GM21576 (cell line): ENCODE measurements at regions not wholly inside any gene's neighbourhood (a gene's known extent, or its start where the extent isn't known, plus 50 kb on each side); places are given as distances from the start of the nearest gene placed in this dataset.
"Not testable (repeated sequence)": the region's sequence is repeated elsewhere in the genome, so short reads cannot be mapped to it uniquely, and the experiment has no call there.

Source experiments
- ATAC-seq: cut with Tn5 transposase; IDR thresholded peaks from one replicate; pipeline ENCODE4 v1.9.1; 2021; ENCODE audit warnings: mild to moderate bottlenecking, moderate library complexity; ENCODE audit not compliant: unreplicated experiment

DNA sequence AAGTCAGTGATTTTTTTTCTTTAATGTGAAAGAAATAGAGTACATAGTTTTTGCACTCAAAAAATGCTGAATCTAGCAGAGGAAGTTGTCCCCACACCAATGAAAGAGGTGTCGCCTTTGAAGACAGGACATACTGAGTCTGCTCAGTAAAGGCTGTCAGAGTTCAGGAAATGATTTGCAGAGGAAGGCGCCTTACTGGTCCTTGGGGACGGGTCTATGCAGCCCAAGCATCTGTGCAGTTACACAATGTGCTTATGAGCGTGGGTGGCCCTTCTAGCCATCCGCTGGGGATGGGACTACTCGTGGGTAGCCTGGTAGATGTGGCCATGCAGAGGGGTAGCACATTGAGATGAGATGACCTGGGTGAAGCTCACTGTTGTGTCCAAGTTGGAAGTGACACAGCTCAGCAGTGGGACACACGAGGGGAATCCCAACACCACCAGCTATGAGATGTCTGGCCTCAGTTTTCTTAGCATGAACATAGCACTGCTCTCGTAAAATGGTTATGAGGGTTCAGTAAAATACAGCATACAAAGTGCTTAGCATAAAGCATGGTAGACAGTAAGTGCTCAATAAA, 116.5 kb upstream of the RBPJ start:
- no peak for ATAC-seq

DNA sequence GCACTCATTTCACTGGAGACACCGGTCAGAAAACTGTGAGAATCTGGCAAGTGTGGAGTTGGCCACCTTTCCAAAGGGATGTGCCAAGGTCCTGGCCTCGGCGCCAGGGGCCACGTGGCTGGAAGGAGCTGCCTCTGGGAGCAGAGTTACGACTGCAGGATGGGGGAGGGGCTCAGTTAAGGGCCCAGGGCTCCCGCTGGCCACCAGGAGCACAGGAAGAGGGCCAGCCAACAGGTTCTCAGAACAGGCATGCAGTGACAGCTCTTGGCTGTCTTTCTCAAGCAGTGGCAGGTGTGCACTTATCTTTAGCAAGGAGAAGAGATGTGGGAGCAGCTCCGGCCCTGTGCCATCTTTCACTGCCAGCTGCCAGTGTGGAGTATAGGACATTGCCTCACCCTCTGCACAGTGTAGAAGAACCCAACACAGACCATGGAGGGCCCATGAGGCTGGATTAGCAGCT, 115.9 kb upstream of the RBPJ start:
- no peak for ATAC-seq

DNA sequence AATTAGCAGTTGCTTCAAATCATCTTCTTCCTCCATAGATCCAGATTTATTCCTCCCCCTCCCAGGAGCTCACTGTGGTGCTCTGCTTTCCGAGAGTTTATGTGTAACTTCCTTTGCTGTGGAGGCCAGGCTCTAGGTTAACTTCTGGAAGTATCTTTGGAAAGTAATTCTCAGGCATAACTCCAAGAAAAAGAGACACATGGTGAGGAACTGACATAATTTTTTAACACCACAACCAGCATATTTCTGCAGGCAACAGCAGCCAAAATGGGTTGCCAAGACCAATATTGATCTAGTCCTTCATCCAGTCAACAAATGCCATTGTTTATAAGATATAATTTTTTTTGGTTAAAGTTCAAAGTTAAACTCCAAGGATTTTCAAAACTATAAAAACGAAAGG, 114.5 kb upstream of the RBPJ start:
- no peak for ATAC-seq

DNA sequence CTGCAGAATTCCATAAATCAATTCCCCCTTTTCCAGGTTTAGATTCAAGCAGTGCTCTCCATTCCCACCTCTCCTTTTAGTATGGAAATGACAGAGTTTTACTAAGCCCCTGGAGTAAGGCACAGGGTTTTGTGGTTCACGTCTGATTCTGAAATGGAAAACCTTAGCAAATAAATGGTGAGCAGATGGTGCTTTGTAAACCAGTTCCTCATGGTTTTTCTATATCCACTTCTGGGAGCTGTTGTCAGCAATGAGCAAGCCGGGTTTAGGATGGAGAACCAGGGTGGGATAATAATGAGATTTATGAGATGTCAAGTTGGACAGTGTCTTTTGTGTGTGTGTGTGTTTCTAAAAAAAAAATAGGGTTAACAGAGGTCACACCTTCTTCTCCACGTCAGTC, 113.8 kb upstream of the RBPJ start:
- ATAC-seq, result no peak

DNA sequence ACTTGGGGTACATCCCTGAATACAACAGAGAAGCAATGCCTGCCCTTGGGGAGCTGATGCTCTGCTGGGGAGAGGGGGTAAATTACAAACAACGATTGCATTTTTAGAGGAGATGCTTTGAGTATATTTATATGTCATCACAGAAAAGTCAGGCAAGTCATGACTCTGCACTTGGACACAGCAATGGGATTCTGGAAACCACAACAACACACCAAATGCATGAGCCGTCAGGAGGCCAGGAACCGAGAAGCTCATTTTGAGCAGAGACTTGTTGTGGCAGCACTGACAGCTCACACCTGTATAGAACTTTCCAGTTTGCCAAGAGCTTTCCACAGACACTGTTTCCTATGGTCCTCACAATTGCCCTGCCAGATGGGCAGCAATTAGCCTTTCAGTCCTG, 113.2 kb upstream of the RBPJ start:
- ATAC-seq, result no peak

DNA sequence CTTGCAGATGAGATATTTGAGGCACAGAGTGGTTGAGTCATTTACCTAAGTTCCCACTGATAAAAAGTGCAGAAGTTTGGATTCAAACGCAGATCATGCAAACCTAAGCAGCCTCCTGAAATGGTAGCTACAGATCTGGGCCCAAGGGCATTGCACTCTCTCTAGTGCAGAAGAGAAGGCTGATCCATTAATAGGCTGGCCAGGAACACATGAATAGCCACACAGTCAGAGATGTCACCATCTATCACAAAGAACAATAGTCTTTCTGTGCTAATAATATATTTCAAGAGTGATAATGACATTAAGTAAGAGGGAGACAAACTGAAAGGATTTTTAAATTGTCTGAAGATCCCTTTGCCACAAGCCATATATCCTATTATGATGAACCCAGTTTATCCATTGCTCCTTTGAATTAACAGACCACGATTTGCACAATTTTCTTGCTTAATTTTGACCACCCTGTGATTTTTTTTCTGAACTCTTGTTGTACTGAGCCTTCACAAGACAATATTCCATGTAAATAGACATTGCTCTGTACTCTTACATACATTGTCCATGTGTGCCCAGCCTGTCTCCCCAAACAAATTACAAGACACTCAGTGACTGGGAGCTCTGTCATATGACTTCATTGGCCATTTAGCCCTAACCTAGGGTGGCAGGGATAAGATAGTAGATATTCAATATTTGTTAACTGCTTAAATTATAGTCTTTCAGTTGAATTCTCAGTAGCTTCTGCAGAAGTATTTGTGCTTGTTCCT, 112.4 kb upstream of the RBPJ start:
- ATAC-seq, result no peak

DNA sequence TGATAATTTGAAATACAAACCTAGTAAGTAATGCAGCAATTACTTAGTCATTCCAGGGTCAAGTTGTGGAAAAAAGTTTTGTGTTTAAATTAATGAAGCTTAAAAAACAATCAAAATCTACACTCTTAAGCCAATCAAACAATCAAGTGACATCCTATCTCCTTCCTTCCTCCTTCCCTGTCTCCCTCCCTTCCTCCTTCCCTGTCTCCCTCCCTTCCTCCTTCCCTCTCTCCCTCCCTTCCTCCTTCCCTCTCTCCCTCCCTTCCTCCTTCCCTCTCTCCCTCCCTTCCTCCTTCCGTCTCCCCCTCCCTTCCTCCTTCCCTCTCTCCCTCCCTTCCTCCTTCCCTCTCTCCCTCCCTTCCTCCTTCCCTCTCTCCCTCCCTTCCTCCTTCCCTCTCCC, 111.4 kb upstream of the RBPJ start:
- not testable (repeated sequence) for ATAC-seq

DNA sequence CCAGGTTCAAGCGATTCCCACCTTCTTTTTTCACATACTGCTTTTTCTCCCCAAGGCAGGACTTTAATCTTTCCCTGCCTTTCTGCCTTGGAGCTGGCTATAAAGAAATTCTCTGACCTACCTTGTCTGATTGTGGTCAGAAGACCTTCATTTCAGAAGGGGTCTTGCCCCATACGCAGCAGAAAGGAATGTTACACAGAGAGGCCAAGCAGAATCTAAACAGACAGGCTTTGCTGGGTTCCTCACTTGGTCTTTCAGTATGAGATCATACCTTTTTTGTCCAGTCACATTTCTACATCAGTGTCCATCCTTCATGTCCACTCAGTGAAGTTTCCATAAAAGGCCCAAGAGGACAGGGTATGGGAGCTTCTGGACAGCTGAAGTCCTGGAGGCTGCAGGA, 108.3 kb upstream of the RBPJ start:
- ATAC-seq, result no peak

DNA sequence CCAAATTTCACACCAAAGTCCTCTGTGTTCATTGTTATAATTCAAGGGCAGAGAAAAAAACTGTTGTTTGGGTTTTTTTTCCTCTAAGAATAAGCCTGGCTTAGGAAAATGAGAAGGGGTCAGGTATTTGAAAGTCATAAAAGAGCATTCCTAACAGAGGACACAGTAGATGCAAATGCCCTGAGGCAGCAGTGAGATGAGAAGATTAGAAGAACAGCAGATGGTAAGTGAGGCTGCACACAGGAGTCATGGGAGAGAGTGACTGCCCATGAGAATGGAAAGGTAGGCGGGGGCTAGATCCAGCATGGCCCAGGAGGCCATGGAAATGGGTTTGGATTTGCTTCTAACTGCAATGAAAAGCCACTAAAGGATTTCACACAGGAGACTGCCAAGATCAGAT, 107.5 kb upstream of the RBPJ start:
- no peak for ATAC-seq

DNA sequence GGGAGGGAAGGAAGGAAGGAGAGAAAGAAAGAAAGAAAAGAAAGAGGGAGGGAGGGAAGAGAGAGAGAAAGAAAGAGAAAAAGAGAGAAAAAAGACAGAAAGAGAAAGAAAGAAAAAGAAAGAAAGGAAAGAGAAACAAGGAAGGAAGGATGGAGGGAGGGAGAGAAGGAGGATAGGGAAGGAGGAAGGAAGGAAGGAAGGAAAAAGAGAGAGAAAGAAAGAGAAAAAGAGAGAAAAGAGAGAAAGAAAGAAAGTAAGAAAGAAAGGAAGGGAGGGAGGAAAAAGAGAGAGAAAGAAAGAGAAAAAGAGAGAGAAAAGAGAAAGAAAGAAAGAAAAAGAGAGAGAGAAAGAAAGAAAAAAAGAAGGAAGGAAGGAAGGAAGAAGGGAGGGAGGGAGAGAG, 105.8 kb upstream of the RBPJ start:
- no peak for ATAC-seq

DNA sequence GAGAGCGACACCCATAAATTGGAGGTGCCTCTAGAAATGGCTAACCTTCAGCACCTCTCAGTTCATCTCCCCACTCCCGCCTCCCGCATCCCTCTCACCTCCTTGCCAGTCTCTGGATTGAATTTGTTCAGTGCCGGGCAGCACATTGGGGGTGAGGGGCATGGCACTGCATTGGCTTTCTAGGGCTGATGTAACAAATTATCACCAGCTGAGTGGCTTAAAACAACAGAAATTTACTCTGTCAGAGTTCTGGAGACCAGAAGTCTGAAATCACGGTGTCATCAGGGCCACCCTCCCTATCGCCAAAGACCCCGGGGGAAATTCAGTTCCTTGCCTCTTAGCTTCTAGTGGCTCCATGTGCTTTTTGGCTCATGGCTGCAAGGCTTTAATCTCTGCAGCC, 105.1 kb upstream of the RBPJ start:
- ATAC-seq, result no peak

DNA sequence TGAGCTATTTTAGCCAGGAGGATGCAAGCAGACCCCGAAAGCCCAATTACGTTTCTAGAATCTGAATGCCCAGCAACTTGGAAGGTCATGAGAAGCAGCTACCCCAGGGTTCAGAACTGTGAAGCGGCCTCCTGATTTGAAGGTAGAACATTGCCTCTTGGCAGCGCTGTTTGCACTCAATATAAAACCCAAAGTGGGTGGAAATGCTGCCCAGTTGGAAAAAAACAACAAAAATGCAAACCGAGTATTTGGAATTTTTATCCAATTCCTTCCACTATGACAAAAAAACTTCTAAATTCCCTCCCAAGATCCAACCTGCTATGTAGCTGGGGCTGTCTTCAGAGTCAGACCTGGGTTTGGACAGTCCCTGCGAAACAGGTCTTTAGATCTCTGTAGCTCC, 103.3 kb upstream of the RBPJ start:
- no peak for ATAC-seq

DNA sequence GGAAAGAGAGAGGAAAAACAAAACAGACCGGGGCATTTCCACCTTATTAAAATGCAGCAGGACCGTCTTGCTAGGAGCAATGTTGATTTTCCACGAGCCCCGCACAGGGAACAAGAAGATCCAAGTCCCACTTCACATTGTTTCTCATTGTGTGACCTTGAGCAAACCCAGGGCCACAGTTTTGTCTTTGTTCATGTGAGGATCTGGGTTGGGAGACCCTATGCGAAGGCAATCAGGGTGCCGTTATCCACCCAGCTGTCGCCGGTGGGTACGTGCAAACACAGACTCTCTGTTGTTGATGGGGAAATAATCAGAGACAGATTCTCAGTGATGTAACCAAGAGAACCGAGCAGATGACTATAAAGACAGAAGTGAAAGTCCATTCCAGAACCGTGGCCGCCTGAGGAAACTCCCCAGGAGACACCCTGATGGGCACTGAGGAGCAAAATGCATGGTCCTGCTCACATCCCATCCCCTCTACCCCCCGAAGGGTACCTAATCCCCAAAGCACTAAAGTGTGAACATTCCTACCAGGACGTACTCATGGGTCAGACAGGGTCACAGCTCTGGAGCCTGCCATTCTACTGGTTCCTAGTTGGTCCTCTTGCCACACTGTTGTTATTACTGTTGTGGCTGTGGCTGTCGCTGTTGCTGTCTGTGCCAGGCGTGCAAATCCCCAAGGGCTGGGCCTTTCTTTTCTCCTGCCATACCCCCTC, 102.7 kb upstream of the RBPJ start:
- ATAC-seq, result peak; percentile 84

DNA sequence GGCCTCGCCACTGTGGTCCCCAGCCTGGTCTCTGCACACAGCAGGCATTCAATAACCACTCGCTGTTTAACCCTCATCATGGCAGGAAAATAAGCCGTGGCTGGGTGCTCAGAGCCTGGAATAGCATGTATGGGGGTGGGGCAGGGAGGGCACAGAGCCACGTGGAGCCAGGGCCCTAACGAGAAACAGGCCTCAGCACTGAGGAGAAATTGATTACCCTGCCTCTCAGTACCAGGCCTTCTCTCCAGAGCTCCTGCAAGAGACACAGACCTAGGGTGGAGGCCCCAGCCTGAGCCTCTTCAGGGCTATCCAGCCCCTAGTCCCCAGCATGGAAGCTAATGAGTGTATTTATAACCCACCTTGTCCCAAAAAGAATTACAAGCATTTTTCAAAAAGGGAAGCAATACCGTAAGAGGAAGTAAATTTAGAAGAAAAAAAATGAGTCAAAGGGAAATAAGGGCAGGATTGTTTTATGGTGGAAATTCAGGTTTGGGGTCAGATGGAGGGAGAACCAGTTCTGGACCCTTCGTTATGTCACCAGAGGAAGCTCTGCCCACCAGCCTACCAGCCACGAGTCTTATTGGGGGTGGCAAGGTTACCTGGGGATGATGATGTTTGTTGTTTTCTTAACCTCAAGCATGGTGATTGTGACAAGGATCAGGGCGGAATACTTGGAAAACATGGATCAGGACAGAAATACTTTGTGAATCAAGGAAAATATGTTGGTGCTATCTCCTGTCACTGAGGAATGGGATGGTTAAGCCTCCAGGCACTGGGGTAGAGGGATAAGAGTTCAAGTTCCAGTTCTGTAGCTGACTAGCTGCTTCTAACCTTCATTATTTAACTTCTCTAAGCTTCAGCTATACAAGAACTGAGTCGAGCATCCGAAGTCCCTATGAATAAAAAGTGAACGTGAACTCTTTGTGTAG, 101.9 kb upstream of the RBPJ start:
- peak; percentile 33 for ATAC-seq

DNA sequence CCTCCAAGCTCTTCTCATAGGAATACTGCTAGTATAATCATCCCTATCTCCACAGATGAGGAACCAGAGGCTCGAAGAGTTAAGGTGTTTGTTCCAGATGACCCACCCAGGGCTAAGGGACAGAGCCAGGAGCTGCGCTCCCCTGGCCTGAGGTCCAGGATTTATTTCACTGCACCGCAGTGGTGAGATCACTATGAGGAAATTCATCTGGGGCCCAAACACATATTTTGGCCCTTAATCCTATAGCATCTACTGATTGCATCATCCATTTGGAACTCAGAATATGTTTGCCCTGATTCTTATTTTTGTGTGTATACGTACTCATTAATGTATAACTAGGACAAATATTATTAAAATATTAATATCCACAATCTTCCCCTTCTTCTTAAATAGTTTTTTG, 100.1 kb upstream of the RBPJ start:
- no peak for ATAC-seq

DNA sequence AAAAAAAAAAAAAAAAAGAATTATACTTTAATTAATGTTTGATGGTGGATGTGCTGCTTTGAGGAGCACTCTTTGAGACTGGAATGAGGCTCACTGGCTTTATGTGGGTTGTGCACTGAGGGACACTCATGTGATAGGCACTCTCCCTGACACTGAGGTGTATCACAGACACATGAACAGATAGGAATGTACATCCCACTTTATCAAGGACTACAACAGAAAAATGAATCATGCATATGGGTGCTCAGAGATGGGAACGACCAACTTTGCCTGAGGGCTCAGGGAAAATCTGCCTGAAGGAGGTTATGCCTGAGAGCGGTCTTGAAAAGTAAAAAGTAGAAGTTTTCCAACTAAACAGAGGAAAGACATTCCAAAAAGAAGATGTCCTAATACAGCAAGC, 97.7 kb upstream of the RBPJ start:
- no peak for ATAC-seq

DNA sequence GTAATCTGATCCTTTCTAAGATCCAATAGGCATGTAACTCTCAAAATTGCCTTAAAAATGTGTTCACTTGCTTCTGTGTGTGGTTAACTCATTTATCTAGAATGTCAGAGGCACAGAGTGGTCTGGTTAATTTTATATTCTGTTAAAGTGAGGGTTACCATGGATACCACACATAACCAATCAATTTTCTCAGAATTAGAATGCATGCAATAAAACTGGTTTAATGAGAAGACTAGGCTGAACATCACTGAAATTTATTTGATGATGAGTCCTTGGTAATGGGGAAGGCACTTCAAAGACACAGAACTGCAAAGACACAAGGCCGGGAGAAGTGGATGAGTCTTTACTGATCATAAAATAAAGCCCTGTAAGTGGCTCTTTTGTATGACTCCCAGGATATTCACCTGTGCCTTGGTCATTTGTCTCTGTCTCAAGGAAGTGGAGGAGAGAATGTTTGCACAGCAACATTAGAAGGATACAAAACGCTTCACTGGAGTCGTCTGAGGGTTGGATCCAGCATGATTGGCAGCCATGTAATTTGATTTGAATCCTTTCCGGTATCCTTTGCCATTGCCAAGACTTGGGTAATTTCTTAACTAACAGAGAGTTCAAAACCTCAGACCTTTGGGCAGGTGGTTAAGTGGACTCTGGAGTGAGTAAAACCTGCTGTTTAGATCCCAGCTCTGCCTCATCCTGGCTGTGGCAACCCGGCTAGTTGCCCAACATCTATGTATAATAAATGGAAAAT, 94.0 kb upstream of the RBPJ start:
- no peak for ATAC-seq

DNA sequence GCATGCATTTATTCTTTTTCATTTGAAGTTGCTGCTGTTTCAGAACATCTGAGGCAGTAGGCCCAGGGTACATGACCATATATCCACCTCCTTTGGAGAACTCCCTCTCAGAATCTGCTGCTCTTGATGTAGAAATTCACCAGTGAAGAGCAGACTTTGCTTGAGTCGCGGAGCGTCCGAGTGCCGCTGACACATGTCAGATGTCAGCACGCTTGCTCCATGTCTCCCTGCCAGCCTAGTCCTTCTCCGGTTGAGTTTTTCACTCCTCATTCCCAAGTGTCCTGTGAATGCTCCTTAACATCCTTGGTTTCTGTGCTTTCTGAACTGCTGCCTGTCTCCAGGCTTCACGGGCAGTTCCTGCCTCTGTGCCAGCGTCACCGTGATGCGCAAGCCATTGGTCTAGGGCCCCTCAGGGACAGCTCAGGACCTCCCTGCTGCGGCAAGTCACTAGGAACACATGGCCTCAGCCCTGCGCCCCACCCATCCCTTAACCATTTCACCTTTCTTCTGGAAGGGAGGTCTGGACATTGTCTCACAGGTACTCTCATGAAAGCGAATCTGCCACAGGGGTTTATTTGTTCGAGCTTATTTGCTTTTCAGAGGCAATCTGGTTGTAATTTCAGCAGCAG, 93.1 kb upstream of the RBPJ start:
- no peak for ATAC-seq

DNA sequence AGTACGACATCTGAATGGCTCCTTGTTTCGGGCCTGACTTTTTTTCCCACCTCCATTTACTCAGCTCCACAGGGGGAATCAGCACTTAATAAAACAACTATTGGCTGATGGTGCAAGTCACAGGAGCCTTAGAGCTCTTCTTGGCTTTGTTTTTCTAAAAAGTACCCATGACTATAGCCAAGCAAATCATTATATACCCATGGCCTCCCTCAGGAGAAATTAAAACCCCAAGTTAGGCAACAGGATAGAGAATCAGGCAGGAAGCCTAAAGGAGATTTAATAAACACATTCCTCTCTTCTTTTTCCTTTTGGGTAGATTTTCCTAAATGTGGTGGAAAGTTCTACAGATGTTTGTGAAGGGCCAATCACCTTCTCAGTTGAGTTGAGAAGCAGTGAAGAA, 91.9 kb upstream of the RBPJ start:
- ATAC-seq, result no peak

DNA sequence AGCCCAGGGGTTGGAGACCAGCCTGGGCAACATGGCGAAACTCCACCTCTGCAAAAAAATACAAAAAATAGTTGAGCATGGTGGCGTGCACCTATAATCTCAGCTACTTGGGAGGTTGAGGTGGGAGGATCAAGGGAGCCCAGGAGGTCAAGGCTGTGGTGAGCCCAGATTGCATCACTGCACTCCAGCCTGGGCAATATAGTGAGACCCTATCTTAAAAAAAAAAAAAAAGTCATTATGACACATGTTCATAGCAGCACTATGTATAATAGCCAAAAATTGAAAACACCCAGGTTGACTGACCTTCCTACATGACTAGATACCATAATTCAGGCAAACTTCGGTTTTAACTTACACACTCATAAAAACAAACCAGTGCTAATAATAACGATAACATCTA, 90.8 kb upstream of the RBPJ start:
- ATAC-seq, result no peak
